Activated CD4-positive, alpha-beta T cell treated with anti-CD3 and anti-CD28 coated beads, Interleukin-2, Interleukin-6, amounts not matched to agents 100 ng/mL and 50 ng/mL, durations not matched to agents 16 hours and 8 hours (primary cell): ENCODE measurements at regions not wholly inside any gene's neighbourhood (a gene's known extent, or its start where the extent isn't known, plus 50 kb on each side); places are given as distances from the start of the nearest gene placed in this dataset.

Experiments
- DNase-seq: peaks from one replicate; pipeline ENCODE4 v3.0.0-alpha.2; 2020

- peak; percentile 23 for DNase-seq
These were observed 418.0 kb upstream of the PSMD7 start for GRCh38 chr16:73878611-73879010.

- DNase-seq = no peak
These were observed 419.5 kb upstream of the PSMD7 start for GRCh38 chr16:73877150-73877549.

GRCh38 chr16:73875996-73876690 is 420.5 kb upstream of the PSMD7 start:
- DNase-seq = no peak

- no peak for DNase-seq
These were observed 422.3 kb upstream of the PSMD7 start for GRCh38 chr16:73874324-73874723.

GRCh38 chr16:73873643-73874042 is 423.0 kb upstream of the PSMD7 start:
- no peak for DNase-seq

- DNase-seq = no peak
These were observed 423.8 kb upstream of the PSMD7 start for GRCh38 chr16:73872856-73873255.

GRCh38 chr16:73871088-73871733 is 425.4 kb upstream of the PSMD7 start:
- DNase-seq = no peak

GRCh38 chr16:73869126-73869525 is 427.5 kb upstream of the PSMD7 start:
- no peak for DNase-seq

- no peak for DNase-seq
These were observed 431.7 kb upstream of the PSMD7 start for GRCh38 chr16:73864868-73865267.

- no peak for DNase-seq
These were observed 438.3 kb upstream of the PSMD7 start for GRCh38 chr16:73858326-73858725.

- no peak for DNase-seq
These were observed 442.6 kb upstream of the PSMD7 start for GRCh38 chr16:73853968-73854367.

- no peak for DNase-seq
These were observed 444.1 kb upstream of the PSMD7 start for GRCh38 chr16:73852561-73852960.

GRCh38 chr16:73848993-73849392 is 447.6 kb upstream of the PSMD7 start:
- no peak for DNase-seq

- no peak for DNase-seq
These were observed 449.5 kb upstream of the PSMD7 start for GRCh38 chr16:73847090-73847489.

GRCh38 chr16:73846356-73846755 is 450.3 kb upstream of the PSMD7 start:
- no peak for DNase-seq

- DNase-seq = no peak
These were observed 450.6 kb upstream of the PSMD7 start for GRCh38 chr16:73846007-73846330.

- no peak for DNase-seq
These were observed 451.2 kb upstream of the PSMD7 start for GRCh38 chr16:73845238-73846006.

- no peak for DNase-seq
These were observed 455.9 kb upstream of the PSMD7 start for GRCh38 chr16:73840728-73841127.

GRCh38 chr16:73831220-73831619 is 465.4 kb upstream of the PSMD7 start:
- DNase-seq = no peak

- DNase-seq = no peak
These were observed 473.3 kb upstream of the PSMD7 start for GRCh38 chr16:73823205-73823849.

GRCh38 chr16:73817526-73818324 is 478.9 kb upstream of the PSMD7 start:
- no peak for DNase-seq

GRCh38 chr16:73813527-73813926 is 483.1 kb upstream of the PSMD7 start:
- no peak for DNase-seq

- no peak for DNase-seq
These were observed 492.2 kb upstream of the PSMD7 start for GRCh38 chr16:73804456-73804855.
